Caco-2 (cell line): ENCODE measurements at regions not wholly inside any gene's neighbourhood (a gene's known extent, or its start where the extent isn't known, plus 50 kb on each side); places are given as distances from the start of the nearest gene placed in this dataset.

Source experiments
- BruUV-seq: library from RNA; stranded (reverse); fragments of 400-500 nt; replicated peaks from 2 replicates; lab custom pipeline; 2021; lab: Mats Ljungman, UMichigan
- CTCF ChIA-PET: fragments of 300-600 bp; sonication (Branson Sonifier 250); formaldehyde crosslinking; loops from one replicate; lab custom pipeline; 2022; ENCODE audit warnings: antibody characterized with exemption; lab: Charles Lee
- POLR2A ChIA-PET: fragments of 300-600 bp; sonication (Branson Sonifier 250); formaldehyde crosslinking; loops from one replicate; lab custom pipeline; 2022; ENCODE audit warnings: antibody characterized with exemption; lab: Charles Lee
- DNase-seq, 2 experiments: peaks; one replicate each; pipeline versions ENCODE4 v3.0.0 to v3.0.0-alpha.2; 2020 to 2022
- H3K27me3 ChIP-seq: replicated peaks from 2 replicates; pipeline ENCODE4 v1.6.0; 2011; ENCODE audit warnings: low read length; ENCODE audit not compliant: control insufficient read depth, insufficient read depth
- H3K36me3 ChIP-seq: 2 replicates; pipeline ENCODE4 v1.5.1; 2011; ENCODE audit warnings: low read length; ENCODE audit not compliant: control insufficient read depth, insufficient read depth
- H3K4me1 ChIP-seq: fragments of 250-450 bp; sonication (Bioruptor Pico); 2 replicates; pipeline ENCODE4 v1.5.1; 2020; ENCODE audit warnings: mild to moderate bottlenecking
- H3K4me3 ChIP-seq: 2 replicates; pipeline ENCODE4 v1.5.1; 2011; ENCODE audit warnings: low read depth, mild to moderate bottlenecking, control low read depth, low read length
- H3K9me3 ChIP-seq: fragments of 250-450 bp; sonication (Bioruptor Pico); 2 replicates; pipeline ENCODE4 v1.5.1; 2020; ENCODE audit warnings: mild to moderate bottlenecking, moderate library complexity
- H3K27ac Mint-ChIP-seq: one replicate; pipeline ENCODE4 v1.8.0; 2022; ENCODE audit warnings: mixed read lengths; ENCODE audit not compliant: unreplicated experiment
- H3K27me3 Mint-ChIP-seq: one replicate; pipeline ENCODE4 v1.8.0; 2022; ENCODE audit warnings: mixed read lengths; ENCODE audit not compliant: insufficient read depth, unreplicated experiment
- H3K36me3 Mint-ChIP-seq: one replicate; pipeline ENCODE4 v1.8.0; 2022; ENCODE audit warnings: mild to moderate bottlenecking, mixed read lengths; ENCODE audit not compliant: insufficient read depth, unreplicated experiment
- H3K4me1 Mint-ChIP-seq: one replicate; pipeline ENCODE4 v1.8.0; 2022; ENCODE audit warnings: low read depth, mixed read lengths; ENCODE audit not compliant: unreplicated experiment
- H3K4me3 Mint-ChIP-seq: one replicate; pipeline ENCODE4 v1.8.0; 2022; ENCODE audit warnings: mild to moderate bottlenecking, moderate library complexity, mixed read lengths; ENCODE audit not compliant: unreplicated experiment
- H3K9me3 Mint-ChIP-seq: one replicate; pipeline ENCODE4 v1.8.0; 2022; ENCODE audit warnings: mixed read lengths; ENCODE audit not compliant: unreplicated experiment
- intact Hi-C: fragments of 100-400 bp; cut with micrococcal nuclease; formaldehyde crosslinking; loops from one replicate; pipeline ENCODE4 v1.10.0; 2022; ENCODE audit not compliant: unreplicated experiment
- TF ChIP-seq, protein P1 (sequence below), 2 experiments: fragments of 200-600 bp in 1 of 2; IDR thresholded peaks; 1 replicate in 1 of 2; 2 replicates in 1 of 2; pipeline versions ENCODE4 v1.5.1 to v1.8.0; 2011 to 2022; ENCODE audit warnings: antibody characterized with exemption in 1 of 2, control low read depth in 1 of 2, inconsistent platforms in 1 of 2, low read depth in 1 of 2, low read length in 1 of 2, mild to moderate bottlenecking in 1 of 2, moderate library complexity in 1 of 2; ENCODE audit not compliant: insufficient read depth in 1 of 2, severe bottlenecking in 1 of 2, unreplicated experiment in 1 of 2

DNA sequence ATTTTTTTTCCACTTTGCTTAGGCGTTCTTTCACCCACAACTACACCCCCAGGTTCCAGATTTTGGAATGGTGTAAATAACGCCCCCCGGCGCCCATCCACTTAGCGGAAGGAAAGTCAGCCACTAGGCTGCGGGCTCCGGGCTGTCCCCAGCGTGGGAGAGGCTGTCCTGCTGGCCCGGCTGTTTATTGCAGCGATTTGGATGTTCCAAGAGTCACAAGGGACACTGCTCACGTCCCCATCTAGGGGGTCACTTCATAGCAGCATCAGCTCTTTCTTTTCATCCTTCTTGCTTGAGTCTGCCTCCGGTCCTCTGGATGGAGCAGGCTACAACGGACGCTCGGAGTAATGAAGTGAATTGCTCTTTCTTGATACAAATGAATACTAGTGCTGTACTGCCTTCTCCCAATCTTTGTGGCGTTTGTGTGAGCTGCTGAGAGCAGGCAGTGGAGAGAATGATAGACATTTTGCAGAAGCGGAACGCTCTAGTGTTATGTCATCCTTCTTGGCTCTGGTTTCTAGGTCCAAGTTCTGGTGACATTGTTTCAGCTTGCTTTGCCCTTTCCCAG lies 50.7 kb upstream of the PAIP2B start:
- Mint-ChIP-seq H3K4me3 (peak overlapping the region; percentile 74), H3K9me3 (no peaks in the 10 kb centered on the region), H3K27ac (no peak overlapping the region), H3K4me1 (peaks cover 6% of the 10 kb centered on the region), H3K27me3 (peaks cover 12% of the 10 kb centered on the region), H3K36me3 (no peaks in the 10 kb centered on the region)
- ChIA-PET POLR2A (no interaction called here), CTCF (interaction anchor here (0.8 to 1.8 kb wide), 7 partner anchors 22 to 56 kb away, joined by 3 to 18 read pairs (median 4); partner anchors contain the start of gene ZNF638)
- peak; percentile 70 to 81 for DNase-seq
- Histone ChIP-seq H3K4me3 (peak overlapping the region; percentile 62), H3K27me3 (no peaks in the 10 kb centered on the region), H3K9me3 (no peaks in the 10 kb centered on the region), H3K36me3 (no peaks in the 10 kb centered on the region), H3K4me1 (peaks cover 7% of the 10 kb centered on the region; the same call in 1 of the 2 replicates)
- TF ChIP-seq, protein P1, sequence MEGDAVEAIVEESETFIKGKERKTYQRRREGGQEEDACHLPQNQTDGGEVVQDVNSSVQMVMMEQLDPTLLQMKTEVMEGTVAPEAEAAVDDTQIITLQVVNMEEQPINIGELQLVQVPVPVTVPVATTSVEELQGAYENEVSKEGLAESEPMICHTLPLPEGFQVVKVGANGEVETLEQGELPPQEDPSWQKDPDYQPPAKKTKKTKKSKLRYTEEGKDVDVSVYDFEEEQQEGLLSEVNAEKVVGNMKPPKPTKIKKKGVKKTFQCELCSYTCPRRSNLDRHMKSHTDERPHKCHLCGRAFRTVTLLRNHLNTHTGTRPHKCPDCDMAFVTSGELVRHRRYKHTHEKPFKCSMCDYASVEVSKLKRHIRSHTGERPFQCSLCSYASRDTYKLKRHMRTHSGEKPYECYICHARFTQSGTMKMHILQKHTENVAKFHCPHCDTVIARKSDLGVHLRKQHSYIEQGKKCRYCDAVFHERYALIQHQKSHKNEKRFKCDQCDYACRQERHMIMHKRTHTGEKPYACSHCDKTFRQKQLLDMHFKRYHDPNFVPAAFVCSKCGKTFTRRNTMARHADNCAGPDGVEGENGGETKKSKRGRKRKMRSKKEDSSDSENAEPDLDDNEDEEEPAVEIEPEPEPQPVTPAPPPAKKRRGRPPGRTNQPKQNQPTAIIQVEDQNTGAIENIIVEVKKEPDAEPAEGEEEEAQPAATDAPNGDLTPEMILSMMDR (IDR thresholded peaks at IDR 0.05; ENCODE audit: insufficient read depth in 1 of 2, low read depth in 1 of 2, low read length in 1 of 2, severe bottlenecking in 1 of 2, unreplicated experiment in 1 of 2), result peak; percentile 52 to 77
- intact Hi-C loops, result loop anchor here (1.0 kb wide), 2 partner anchors 33 to 50 kb away; partner anchors contain the start of gene PAIP2B
- no TSS peak for BruUV-seq

DNA sequence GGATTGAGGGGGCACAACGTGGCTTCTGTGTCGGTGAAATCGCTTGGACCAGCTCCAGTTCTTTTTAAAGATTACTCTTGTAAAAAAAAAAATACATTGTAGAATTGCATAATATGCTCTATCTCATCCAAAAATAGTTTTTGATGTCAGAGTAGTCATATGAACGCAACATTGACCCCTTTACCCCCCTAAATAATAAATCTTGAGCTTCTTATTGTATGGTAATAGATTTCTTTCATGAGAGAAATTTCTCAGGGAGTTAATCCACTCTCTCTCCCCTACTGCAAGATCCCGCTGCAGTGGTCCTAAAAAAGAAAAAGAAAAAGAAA lies 50.2 kb upstream of the PAIP2B start:
- ChIA-PET CTCF (interaction anchor here (0.8 to 1.8 kb wide), 7 partner anchors 22 to 55 kb away, joined by 3 to 18 read pairs (median 4); partner anchors contain the start of gene ZNF638), POLR2A (interaction anchor here (1.5 kb wide), 1 partner anchor 50 kb away, joined by 27 read pairs; the partner anchor contains the start of gene PAIP2B)
- TSS peak; percentile 37 for BruUV-seq
- Mint-ChIP-seq H3K4me1 (peaks cover 6% of the 10 kb centered on the region), H3K9me3 (no peaks in the 10 kb centered on the region), H3K27me3 (peaks cover 14% of the 10 kb centered on the region), H3K27ac (no peak overlapping the region), H3K4me3 (peak overlapping the region; percentile 74), H3K36me3 (no peaks in the 10 kb centered on the region)
- no peak for DNase-seq
- Histone ChIP-seq H3K4me1 (peaks cover 7% of the 10 kb centered on the region; the same call in 1 of the 2 replicates), H3K36me3 (no peaks in the 10 kb centered on the region), H3K4me3 (peak overlapping the region; percentile 62), H3K27me3 (no peaks in the 10 kb centered on the region), H3K9me3 (no peaks in the 10 kb centered on the region)
- intact Hi-C loops, result loop anchor here (1.0 kb wide), 2 partner anchors 33 to 50 kb away; partner anchors contain the start of gene PAIP2B
- TF ChIP-seq, protein P1 (IDR thresholded peaks at IDR 0.05; ENCODE audit: insufficient read depth in 1 of 2, low read depth in 1 of 2, low read length in 1 of 2, severe bottlenecking in 1 of 2, unreplicated experiment in 1 of 2), result no peak

DNA sequence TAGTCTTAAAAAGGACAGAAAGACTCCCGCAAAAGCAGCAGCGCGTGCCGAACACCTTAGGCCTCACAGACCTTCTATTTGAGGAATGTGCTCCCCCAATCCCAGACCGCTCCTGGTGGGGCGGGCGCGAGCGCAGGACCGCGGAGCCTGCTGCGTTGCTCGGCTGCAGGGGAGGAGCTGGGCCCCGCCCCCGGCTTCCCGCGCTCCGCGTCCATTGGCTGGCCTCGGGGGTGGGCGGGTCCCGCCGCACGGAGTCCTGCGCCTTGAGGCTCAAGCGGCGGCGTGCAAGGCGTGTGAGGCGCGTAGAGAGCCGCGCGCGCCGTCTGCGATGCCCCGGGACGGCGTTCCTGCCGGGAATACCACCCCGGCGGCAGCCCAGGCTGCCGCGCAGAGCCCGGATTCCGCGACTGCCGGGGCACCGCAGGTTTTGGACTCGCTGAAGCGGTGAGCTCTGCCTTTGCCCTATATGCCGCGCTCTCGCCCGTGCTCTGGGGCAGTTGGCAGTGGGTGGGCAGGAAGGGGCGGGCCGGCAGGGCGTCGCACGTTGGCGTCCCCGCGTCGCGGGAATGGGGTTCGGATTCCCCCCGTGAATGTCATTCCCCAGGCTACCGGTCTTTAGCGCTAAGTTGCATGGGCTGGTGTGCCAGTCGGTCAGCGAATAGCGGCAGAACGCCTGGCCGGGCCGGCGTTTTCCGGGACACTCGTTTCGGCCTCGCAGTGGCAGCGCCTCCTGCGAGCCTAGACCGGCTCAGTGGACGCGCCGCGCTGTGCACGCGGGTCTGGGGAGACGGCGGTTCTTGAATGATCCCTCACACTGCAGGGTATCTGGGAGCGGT lies 49.6 kb upstream of the PAIP2B start:
- H3K27ac Mint-ChIP-seq, result peak overlapping the region; percentile 71
- H3K4me1 Mint-ChIP-seq, result peaks cover 6% of the 10 kb centered on the region
- POLR2A ChIA-PET, result interaction anchor here (1.3 to 1.5 kb wide), 2 partner anchors 32 to 49 kb away, joined by 7 to 27 read pairs; partner anchors contain the start of gene PAIP2B
- Histone ChIP-seq H3K36me3 (no peaks in the 10 kb centered on the region), H3K27me3 (no peaks in the 10 kb centered on the region), H3K4me1 (peaks cover 7% of the 10 kb centered on the region; the same call in 1 of the 2 replicates), H3K4me3 (peak overlapping the region; percentile 62), H3K9me3 (no peaks in the 10 kb centered on the region)
- TF ChIP-seq, protein P1 (IDR thresholded peaks at IDR 0.05; ENCODE audit: insufficient read depth in 1 of 2, low read depth in 1 of 2, low read length in 1 of 2, severe bottlenecking in 1 of 2, unreplicated experiment in 1 of 2), result no peak
- CTCF ChIA-PET, result interaction anchor here (0.6 to 1.8 kb wide), 9 partner anchors 23 to 1076 kb away, joined by 3 to 18 read pairs (median 4); partner anchors contain the start of genes PAIP2B and ZNF638
- H3K36me3 Mint-ChIP-seq, result no peaks in the 10 kb centered on the region
- no TSS peak for BruUV-seq
- H3K27me3 Mint-ChIP-seq, result peaks cover 13% of the 10 kb centered on the region
- peak overlapping the region; percentile 74 for H3K4me3 Mint-ChIP-seq
- no peaks in the 10 kb centered on the region for H3K9me3 Mint-ChIP-seq
- DNase-seq, result peak; percentile 93 to 99
- intact Hi-C loops, result loop anchor here (1.0 kb wide), 2 partner anchors 32 to 49 kb away; partner anchors contain the start of gene PAIP2B
